Activated naive CD4-positive, alpha-beta T cell (primary cell): ENCODE measurements at regions not wholly inside any gene's neighbourhood (a gene's known extent, or its start where the extent isn't known, plus 50 kb on each side); places are given as distances from the start of the nearest gene placed in this dataset.

Experiments used
- DNase-seq, 4 experiments: peaks; one replicate each; lab custom pipeline; 2025; lab: John Stamatoyannopoulos, UW

DNA sequence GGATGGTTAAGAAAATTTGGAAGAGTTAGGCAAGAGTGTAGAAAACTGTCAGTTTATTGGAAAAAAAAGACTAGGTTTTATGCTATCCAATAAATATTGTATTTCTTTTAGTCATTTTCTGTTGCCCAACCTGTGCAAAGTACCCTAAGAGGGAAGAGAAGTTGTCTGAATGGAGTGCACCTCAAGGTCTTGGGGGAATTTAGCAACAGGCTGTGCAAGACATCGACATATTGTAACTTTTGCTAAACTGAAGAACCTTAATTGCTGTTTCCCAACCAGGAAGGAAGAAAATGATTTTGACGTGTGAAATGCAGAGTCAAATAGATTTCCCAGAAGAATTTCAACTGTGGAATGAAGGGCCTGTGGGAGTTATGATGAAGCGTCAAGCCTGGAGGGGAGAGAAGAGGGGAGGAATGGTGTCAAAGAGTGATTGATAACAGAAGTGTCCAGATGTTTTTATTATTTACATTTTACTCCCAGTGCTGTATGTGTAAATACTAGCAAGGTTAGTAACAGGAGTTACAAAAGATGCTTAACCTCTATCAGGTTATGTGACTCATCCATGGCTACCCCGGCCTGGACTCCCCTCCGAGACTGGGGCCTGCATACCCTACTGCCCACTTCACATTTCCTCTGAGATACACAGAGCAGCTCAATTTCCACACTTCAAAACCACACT, 246.8 kb downstream of the MYLK4 start:
- DNase-seq = no peak

DNA sequence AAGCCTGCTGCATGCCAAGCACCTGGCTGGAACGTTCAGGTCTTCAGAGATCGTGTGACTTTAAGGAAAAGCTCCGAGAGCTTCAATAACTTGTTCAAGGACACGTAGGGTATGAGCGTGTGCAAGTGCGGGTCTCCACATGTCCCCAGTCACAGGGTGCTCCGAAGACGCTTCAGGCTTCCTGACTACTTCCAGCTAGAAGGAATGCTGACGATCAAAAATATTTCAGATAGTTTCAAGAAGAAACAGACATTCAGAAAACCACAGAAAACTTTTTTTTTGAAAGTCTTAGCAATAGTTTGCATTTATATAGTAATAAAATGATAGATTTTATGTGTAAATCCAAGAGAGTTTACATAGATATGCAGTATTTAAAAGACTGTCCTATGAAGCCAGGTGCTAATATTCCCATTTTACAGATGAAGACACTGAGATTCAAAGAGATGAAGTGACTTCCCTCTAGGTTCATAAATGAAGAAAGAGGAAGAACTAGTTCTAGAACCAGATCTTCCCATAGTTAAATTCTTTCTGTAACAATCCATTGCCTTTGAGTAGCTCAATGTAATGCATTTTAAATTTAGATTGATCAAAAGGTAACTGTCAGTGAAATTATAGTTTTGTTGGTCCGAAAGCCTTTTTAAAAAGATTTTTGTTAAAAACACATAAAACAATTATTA, 247.6 kb downstream of the MYLK4 start:
- no peak for DNase-seq

DNA sequence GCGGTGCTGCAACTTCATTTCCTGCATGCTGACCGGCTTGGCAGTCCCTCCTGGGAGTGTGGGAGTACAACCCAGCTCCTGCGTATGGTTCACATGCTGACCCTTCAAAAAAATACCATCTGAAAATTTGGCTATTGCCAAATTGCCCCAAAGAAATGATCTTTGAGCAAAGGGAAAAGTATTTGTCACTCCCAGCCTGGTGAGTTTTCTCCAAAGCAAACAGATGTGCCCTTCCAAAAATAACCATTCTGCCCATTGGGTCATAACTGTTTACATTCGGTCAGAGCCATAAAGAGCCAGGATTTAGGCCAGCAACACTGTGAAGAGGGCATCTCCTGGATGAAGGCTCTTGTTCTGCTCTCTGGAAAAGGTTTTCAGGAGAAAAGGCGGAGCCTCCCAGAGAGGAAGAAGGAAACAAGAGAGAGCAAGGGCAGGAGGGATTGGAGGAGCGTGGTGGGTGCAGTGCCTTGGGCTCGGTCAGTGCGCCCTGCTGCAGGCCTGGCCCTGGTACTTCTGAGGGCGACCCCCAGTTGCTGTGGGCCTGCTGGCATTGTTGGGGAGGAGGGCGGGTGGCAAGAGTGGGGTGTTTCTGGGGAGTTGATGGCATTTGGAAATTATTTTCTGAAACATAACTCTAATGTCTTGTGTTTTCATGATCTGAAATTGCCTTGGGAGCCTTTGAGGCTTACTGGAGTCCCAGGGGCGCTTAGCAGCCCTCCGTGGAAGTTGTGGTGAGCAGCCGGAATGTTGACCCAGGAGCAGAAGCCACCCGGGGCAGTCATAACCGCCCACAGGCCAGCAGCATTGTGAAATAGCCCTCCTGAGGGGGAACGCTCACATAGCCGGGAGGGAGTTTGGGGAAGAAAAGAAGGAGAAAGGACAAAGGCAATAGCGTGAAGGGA, 248.4 kb downstream of the MYLK4 start:
- DNase-seq = no peak

DNA sequence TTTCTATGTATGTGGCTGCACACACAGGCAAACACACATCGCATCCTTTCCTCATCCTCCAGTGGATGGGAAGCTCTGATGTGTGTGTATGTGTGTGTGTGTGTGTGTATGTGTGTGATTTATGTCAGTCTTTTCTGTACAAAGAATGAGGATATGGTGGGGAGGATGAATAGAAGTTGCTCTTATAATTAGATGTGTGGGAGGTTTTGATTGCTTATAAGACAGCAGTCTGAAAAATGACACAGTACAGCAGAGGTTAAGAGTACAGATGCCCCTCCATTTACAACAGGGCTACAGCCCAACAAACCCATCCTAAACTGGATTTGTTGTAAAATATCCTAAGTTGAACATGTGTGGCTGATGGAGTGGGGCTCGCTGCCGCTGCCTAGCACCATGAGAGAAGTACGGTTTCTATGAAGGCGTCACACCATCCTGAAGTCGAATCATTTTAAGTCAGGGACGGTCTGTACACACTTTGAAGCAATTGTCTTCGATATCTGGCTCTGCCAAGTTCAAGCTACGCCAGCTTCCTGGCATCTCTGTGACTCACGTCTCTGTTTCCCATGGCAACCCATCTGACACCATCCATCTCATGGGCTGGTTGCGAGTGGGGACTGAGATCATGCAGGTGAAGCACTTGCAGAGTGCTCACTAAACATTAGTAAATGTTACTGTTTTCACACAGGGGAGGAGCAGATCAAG, 252.6 kb downstream of the MYLK4 start:
- DNase-seq = no peak

DNA sequence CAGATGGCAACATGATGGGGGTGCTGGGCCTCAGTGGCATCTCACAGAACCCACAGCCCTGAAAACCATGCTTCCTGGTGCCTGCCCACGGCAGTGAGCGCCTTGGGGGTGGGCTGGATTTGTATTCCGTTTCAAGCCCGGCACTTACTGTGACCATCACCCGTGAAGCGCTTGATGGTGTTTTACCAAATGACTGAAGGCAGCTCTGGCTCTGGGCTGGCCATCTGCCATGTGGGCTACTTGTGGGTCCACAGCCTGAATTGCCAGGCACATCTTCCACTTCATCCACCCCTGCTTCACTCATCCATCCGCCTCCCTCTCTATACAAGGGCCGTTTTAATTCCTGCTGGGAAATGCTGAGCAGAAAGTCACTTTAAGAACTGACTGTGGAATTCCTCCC, 250.9 kb upstream of the GMDS start:
- no peak for DNase-seq

DNA sequence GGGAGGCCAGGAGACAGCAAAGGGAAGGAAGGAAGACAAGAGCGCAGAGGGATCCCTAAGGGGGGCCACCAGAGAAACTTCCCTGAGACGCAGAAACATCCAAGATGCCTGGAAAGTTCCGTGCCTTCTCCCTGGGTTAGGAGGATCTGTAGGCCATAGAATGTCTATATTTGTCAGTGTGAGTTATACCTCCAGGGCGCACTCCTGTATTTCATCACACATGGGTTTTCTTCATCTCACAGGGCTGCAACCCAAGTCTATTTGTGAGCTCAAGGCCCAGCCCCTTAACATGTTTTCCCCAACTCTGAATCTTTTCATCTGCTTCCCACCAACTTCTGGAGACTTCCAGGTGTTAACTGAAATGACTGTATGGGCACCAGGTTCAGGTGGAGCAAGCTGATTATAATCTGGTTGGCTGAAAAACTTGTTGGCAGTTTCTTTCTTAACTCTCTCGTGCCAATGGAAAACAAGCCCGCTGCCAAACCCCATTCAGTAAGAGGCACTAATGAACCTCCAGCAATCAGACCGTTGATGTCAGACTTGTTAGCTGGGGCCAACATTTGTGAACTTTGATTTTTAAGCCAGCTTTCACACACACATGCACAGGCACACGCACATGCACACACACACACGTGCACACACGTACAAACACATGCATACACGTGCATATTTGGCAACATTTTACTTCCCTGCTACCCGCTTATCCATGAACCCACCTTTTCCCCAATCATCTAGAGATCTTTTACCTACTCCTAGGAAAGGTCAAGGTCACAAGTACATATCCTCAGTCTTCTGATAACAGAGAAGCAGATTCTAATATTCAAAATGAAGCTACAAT, 247.5 kb upstream of the GMDS start:
- DNase-seq = no peak

DNA sequence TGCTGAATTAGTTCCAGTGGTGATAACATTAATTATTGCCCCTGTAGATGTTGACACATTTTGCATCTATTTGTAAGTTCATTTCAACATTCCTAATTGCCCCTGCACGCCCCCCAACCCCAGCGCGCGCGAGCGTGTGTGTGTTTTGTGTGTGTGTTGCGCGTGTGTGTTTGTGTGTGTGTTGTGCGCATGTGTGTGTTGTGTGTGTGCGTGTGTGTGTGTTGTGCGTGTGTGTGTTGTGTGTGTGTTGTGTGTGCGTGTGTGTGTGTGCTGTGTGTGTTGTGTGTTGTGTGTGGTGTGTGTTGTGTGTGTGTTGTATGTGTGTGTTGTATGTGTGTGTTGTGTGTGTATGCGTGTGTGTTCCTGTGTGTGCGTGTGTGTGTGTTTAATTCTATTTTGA, 245.7 kb upstream of the GMDS start:
- no peak for DNase-seq

DNA sequence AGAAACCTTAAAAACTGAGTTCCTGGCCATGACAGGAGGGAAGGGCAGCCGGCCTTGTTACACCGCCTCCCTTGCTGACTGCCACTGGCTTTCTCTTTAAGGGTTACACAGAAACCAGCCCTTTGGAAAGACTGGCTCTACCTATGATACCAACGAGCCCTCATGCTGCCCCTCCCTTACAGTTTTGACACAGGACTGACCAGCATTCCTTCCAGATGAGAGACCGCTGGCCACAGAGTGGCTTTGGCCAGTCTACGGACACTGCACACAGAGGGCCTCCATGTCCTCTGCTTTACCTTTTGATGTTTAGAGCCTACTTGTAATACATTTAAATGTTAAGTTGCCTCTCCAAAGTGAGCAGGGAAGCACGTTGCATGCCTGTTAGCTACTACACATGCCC, 243.2 kb upstream of the GMDS start:
- DNase-seq = no peak

DNA sequence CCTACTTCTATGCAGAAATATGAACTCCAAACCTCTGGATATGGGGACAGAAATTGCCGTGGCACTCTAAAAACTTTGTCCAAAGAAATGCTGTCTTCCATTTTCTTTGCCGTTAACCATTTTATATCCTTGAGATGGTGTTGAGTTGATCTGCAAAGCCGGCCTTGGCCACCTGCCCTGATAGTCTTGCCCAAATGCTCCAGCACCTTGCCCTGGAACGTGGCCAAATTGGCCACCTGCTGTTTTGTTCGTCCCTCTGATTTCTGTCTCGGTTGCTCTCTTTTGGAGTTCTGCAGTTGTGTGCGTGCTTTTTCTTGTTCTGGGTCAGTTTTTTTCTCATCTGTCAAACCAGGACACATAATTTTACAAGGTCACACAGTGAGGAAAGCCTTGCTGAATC, 239.7 kb upstream of the GMDS start:
- DNase-seq = no peak

DNA sequence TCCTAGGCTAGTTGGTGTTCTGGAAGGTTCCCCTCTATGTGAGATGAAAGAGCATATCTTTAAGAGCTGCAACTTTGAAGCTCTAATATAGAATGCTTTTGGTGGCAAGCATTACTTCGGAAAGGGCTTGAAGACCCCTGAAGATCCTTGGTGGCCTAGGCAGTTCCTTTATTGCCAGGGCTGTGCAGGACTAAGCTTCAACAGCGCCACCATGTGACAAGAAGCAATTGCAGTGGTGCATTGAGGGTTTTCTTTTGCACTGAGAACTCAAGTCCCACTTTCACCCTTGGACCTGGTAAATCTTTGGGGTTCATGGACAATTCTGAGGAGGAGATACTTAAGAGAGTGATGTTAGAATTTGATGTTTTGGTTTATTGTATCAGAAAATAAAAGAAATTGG, 237.4 kb upstream of the GMDS start:
- no peak for DNase-seq

DNA sequence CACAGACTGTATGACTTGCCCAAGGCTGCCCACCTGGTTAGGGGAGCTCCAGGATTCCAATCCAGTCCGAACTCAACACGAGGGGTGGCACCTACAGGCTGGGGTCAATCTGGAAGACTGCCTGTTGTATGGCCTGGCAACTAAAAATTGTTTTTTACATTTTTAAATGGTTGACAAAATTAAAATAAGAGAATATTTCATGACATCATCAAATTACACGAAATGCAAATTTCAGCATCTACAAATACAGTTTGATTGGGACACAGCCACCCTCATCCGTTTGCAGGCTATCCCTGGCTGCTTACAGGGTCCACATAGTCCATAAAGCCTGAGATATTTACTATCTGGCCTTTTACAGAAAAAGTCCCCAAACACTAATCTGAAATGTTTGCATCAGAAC, 235.9 kb upstream of the GMDS start:
- DNase-seq = no peak

DNA sequence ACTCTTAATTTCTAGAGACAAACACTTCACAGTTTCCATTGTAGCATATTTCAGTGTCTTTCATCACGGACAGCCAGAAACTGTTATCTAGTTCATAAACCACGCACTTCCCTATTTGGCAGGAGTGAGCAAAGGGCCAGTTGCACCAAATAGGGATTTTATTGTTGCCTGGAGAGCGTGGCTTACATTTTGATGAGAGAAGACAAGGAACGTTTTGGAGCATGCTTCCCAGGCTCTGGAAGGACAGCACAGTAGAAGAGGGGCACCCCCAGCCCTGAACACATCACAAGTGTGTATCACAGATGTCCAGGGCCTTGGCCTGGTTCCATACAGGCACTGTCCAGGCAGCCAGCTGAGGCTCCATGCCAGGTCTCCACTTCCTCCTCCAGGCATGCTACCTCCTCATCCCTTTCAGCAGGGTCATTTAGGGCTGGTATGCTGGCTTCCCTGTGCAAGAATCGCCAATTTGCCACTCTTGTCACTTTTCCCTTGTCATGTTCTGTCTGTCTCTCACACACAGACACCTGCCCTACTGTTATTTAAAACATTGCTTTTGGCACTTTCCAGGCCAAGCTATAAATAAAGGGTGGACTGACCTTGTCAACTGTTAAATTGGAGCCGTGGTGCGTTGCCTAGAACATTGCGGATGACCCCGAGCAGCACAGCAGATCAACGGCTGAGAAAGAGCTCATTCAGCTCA, 235.0 kb upstream of the GMDS start:
- no peak for DNase-seq

DNA sequence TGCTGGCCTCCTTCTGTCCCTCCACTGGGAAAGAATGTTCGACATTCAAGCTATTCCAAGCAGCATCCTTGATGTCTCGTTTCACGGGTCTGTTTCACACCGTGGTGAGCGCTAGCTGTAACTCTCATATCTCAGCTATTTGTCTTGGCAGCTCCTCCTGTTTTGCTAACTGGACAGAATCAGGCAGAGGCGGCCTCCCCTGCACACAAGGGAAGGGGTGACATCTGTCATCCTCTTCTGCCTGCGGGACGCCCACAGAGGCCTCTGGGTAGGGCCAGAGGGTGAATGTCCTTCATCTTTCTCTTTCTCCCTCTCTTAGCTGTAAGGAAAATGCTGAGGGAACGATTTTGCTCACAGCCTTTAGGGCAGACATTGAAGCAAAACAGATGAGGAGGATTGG, 232.8 kb upstream of the GMDS start:
- DNase-seq = no peak

DNA sequence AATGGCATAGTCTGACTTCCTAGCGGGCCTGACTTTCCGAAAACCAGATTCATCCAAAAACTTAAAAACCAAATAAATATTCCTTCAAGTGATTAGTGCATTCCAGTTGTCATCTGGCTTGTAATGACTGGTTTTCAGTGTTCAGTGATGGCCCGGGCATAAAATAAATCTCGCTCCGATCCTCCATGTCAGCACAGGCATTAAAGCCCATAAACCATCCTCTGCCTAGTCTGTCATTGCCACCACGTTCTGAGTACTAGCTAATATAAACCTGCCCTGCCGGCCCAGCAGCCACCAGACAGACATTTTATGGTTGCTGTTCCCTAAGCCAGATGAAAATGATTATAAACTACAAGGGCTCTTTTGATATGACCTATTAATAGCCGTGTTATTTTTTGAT, 232.3 kb upstream of the GMDS start:
- no peak for DNase-seq

DNA sequence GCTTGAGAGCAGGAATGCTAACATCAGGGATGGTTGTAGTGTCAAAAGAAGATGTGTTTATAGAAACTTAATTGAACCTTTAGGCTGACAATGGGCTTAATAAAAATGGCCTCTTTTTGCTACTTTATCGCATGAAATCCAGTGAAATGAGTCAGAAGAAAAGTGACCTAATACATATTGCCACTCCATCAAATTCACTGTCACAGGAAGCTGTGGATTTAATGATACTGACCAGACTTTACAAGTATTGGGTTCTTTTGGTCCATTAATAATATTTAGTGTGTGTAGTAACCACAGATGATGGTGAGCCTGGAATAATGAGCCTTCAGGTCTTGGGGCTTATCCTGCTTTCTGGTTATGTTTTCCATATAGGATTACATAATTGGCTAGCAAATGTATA, 231.8 kb upstream of the GMDS start:
- DNase-seq = no peak

DNA sequence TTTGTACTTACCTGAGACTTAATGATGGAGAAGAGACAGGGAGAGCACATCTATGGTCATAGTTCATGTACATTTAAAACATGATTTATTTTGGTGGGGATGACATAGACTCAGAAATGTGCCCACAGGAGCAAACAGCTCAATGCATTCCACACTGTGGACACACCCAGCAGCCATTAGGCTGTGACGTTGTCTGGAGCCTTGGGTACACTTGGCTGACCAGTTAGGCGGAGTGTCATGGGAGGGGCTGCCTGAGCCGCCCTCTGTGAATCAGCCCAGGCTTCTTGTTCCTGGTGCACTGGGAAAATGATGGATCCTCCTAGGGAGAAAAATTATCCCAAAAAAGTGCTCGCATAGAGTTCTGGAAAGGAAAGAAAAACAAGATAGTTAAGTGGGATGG, 231.0 kb upstream of the GMDS start:
- DNase-seq = no peak

DNA sequence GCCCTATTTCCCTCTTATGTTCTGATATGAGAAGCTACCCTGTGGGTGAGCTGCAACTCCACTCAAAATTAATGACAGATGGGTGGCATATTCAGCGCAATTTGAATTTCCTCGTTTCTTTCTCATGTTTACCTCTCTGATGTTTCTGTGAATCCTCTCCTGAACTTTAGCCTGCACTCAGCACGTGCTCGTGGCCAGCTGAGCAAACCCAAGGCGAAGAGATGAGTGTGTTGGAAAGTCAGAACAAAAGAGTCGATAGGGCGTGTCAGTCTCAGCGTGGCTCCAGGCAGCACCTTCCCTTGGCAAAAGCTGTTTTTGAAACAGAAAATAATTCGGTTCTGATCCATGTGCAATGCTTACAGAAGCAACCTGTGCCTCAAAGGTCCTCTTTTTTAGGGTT, 226.1 kb upstream of the GMDS start:
- DNase-seq = no peak

DNA sequence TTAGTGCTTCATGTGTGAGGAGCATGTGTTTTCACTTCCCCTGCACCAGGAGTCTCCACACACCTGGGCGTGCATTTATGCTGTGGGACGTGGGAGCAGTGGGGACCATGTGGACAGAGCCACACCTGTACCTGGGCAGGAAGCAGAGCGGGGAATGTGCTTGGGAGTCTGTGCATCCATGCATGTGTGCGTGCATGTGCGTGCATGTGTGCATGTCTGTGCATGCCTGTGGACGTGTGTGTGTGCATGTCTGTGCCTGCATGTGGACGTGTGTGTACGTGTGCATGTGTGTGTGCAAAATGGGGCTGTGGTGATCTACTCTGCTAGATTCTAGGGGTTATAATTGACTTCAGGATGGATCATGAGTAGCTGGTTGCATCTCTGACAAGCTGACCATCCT, 224.0 kb upstream of the GMDS start:
- DNase-seq = no peak

DNA sequence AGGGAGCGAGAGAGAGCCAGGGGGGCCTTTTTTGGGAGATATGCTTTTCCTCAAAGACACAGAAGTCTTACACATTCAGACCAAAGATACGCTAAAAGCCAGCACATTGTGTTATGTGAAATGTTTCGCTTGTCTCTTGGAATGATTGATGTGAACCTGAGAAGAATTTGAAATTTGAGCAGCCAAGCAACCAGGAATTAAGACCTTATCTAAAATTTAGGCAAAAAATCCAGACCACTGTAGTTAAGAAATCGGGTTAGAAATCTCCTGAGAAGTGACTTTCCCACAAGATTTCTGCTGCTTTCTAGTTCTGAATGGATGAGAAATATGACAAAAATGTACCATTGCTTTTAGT, 223.2 kb upstream of the GMDS start:
- DNase-seq = no peak

DNA sequence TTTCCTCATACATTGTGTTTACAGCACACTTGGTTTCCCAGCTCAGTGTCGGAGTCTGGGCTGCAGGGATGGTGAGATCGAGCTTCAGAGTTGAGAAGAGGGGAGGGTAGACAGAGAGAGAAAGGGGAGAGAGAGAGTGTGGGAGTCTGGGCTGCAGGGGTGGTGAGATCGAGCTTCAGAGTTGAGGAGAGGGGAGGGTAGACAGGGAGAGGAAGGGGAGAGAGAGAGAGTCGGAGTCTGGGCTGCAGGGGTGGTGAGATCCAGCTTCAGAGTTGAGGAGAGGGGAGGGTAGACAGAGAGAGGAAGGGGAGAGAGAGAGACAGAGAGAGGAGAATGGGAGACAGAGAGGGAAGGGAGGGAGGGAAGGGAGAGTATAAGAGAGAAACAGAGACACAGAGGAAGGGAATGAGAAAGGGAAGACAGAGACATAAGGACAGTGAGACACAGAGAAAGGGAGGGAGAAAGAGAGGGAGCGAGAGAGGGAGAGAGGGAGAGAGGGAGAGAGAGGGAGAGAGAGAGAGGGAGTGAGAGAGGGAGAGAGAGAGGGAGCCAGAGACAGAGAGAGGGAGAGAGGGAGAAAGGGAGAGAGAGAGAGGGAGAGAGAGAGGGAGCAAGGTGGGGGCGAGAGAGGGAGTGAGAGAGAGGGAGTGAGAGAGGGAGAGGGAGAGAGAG, 222.7 kb upstream of the GMDS start:
- no peak for DNase-seq

DNA sequence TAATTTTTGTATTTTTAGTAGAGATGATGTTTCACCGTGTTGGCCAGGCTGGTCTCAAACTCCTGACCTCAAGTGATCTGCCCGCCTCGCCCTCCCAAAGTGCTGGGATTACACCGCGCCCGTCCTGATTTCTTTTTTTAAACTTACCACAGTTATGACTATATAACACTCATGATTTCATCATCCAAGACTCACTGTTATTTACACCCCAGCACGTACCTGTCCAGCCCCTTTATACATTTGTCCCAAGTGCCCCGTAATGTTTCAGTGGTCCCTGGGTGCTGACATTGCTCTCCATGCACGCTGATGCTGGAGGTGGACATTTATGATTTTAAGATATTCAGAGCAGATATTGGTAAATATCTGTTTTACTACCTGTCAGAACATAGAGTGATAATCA, 219.9 kb upstream of the GMDS start:
- DNase-seq = no peak
